Tibial nerve (tissue), 4 donors: ENCODE measurements at regions not wholly inside any gene's neighbourhood (a gene's known extent, or its start where the extent isn't known, plus 50 kb on each side); places are given as distances from the start of the nearest gene placed in this dataset.

Experiments used
- DNase-seq, 2 donors: peaks; one replicate each; pipeline ENCODE4 v3.0.0-alpha.2; 2019; ENCODE audit warnings: low spot score in 2 of 2
- H3K27ac ChIP-seq, 4 donors: fragments of 200-600 bp; sonication (generic) in 3 of 4; one replicate each; pipeline ENCODE4 v1.5.1; 2017 to 2019; ENCODE audit warnings: mild to moderate bottlenecking in 1 of 4
- H3K27me3 ChIP-seq, 2 donors: fragments of 200-600 bp; sonication (generic) in 1 of 2; one replicate each; pipeline versions ENCODE4 v1.5.1 to v1.6.0; 2017 to 2019
- H3K36me3 ChIP-seq, 3 donors: fragments of 200-600 bp; sonication (generic); one replicate each; pipeline ENCODE4 v1.5.1; 2018 to 2019
- H3K4me1 ChIP-seq, 4 donors: fragments of 200-600 bp; sonication (generic) in 3 of 4; one replicate each; pipeline ENCODE4 v1.5.1; 2017 to 2019
- H3K4me3 ChIP-seq, 4 donors: fragments of 200-600 bp; sonication (generic) in 3 of 4; one replicate each; pipeline ENCODE4 v1.5.1; 2017 to 2019; ENCODE audit warnings: mild to moderate bottlenecking in 1 of 4, moderate library complexity in 1 of 4
- H3K9me3 ChIP-seq, 4 donors: fragments of 200-600 bp; sonication (generic) in 3 of 4; one replicate each; pipeline ENCODE4 v1.5.1; 2017 to 2019
- EP300 ChIP-seq, 2 donors: sonication (generic); formaldehyde crosslinking; IDR thresholded peaks; one replicate each; pipeline ENCODE4 v1.6.1; 2017; ENCODE audit warnings: antibody characterized with exemption in 2 of 2, mild to moderate bottlenecking in 1 of 2
- POLR2A ChIP-seq, 2 donors: fragments of 450-650 bp; IDR thresholded peaks; one replicate each; pipeline ENCODE4 v1.6.1; 2017; ENCODE audit warnings: antibody characterized with exemption in 2 of 2, mild to moderate bottlenecking in 2 of 2, moderate library complexity in 2 of 2
- WGBS, 2 donors: methylation state at CpG; one replicate each; pipeline ENCODE4 v1.1.5; 2018; 5-methylcytosine and 5-hydroxymethylcytosine counted together
- TF ChIP-seq, protein P1 (sequence below), 5 experiments: fragments of 200-600 bp in 3 of 5; fragments of 450-650 bp in 2 of 5; sonication (generic) in 3 of 5; IDR thresholded peaks; one replicate each; pipeline ENCODE4 v1.5.1; 2016 to 2019; ENCODE audit warnings: antibody characterized with exemption in 5 of 5, mild to moderate bottlenecking in 3 of 5, moderate library complexity in 2 of 5

DNA sequence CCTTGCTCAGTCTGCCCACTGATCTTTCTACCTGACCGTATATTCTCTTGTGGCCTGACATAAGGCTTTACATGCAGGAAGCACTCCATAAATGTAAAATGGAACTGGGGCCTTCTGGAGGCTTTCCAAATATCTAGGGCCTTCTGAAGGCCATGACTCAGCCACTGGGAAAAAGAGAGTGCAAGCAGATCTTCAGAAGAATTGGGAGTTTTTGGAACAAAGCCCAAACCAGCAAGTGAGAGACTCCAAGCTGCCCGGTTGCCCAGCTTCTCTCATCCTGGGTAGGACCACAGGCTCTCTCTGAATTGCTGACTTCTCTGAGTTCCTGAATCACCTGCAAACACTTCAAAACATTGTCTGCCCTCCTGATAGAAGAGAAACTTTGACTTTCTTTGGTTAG, 107.9 kb upstream of the BMAL1 start:
- no peak overlapping the region for H3K27ac ChIP-seq
- no peak for TF ChIP-seq EP300 (IDR thresholded peaks at IDR 0.05)
- TF ChIP-seq POLR2A (IDR thresholded peaks at IDR 0.05) = no peak
- TF ChIP-seq, protein P1, sequence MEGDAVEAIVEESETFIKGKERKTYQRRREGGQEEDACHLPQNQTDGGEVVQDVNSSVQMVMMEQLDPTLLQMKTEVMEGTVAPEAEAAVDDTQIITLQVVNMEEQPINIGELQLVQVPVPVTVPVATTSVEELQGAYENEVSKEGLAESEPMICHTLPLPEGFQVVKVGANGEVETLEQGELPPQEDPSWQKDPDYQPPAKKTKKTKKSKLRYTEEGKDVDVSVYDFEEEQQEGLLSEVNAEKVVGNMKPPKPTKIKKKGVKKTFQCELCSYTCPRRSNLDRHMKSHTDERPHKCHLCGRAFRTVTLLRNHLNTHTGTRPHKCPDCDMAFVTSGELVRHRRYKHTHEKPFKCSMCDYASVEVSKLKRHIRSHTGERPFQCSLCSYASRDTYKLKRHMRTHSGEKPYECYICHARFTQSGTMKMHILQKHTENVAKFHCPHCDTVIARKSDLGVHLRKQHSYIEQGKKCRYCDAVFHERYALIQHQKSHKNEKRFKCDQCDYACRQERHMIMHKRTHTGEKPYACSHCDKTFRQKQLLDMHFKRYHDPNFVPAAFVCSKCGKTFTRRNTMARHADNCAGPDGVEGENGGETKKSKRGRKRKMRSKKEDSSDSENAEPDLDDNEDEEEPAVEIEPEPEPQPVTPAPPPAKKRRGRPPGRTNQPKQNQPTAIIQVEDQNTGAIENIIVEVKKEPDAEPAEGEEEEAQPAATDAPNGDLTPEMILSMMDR (IDR thresholded peaks at IDR 0.05) = no peak
- H3K4me1 ChIP-seq = peaks cover 0 to 8% (median 3%) of the 10 kb centered on the region in 4 donors
- 11 to 26% methylated on average over 2 of the region's 2 CpGs for WGBS, 2 donors
- no peaks in the 10 kb centered on the region for H3K27me3 ChIP-seq
- no peak overlapping the region for H3K4me3 ChIP-seq
- no peaks in the 10 kb centered on the region for H3K36me3 ChIP-seq
- no peaks in the 10 kb centered on the region for H3K9me3 ChIP-seq
- DNase-seq = no peak

DNA sequence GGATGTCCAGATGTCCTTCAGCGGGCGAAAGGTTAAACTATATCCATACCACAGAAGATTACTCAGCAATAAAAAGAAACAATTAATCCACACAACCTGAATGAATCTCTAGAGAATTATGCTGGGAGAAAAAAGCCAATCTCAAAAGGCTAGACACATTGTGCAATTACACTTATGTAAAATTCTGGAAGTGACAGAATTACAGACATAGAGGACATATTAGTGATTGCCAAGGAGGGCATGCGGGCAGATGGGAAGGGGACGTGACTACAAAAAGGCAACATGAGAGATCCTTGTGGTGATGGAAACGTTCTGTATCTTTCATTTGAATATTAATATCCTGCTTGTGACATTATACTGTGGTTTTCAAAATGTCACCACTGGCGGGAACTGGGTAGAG, 103.5 kb upstream of the BMAL1 start:
- no peak overlapping the region for H3K27ac ChIP-seq
- H3K4me1 ChIP-seq = peaks cover 0 to 8% (median 0%) of the 10 kb centered on the region in 4 donors
- H3K27me3 ChIP-seq = no peaks in the 10 kb centered on the region
- WGBS, 2 donors = 62 to 64% methylated on average over 6 of the region's 6 CpGs
- no peaks in the 10 kb centered on the region for H3K9me3 ChIP-seq
- no peak overlapping the region for H3K4me3 ChIP-seq
- no peak for TF ChIP-seq POLR2A (IDR thresholded peaks at IDR 0.05)
- no peak for TF ChIP-seq EP300 (IDR thresholded peaks at IDR 0.05)
- TF ChIP-seq, protein P1 (IDR thresholded peaks at IDR 0.05) = no peak
- DNase-seq = no peak
- H3K36me3 ChIP-seq = no peaks in the 10 kb centered on the region

DNA sequence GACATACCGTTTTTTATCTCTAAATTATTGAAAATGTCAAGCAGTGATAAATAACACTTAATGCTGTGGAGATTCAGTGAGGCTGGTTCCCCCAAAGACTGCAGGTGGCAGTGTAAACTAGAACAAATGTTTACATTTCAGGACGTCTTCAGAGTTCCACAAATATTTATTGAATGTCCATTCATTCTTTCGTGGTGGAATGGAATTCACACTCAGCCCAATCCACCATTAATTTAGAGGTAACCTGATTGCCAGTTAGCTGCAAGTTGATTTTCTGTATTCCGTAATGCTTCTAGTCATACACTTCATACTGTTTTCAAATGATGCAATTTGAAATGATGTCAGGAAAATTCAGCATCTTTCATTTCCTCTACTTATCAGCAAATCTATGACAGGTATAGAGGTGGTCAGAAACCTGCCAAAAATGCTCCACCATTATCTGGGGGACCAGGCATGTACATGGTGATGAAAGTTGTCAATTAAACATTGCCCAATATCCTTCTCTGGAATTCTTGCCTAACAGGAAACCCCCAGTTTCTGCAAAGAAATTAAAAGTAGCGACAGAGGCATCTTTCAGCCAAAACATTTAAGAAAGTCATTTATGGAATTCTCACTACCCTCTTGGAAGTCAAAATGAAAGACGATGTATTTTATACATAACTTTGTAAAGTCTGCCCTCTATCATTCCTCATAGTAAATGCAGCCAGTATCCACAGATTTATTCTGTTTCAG, 94.3 kb upstream of the BMAL1 start:
- peaks cover 0 to 20% (median 5%) of the 10 kb centered on the region in 4 donors for H3K9me3 ChIP-seq
- no peaks in the 10 kb centered on the region for H3K36me3 ChIP-seq
- no peak overlapping the region for H3K27ac ChIP-seq
- WGBS, 2 donors = 10 to 13% methylated on average over 6 of the region's 6 CpGs
- H3K4me3 ChIP-seq = peak overlapping the region in 1 of 4 donors; percentile 8
- H3K27me3 ChIP-seq = no peaks in the 10 kb centered on the region
- H3K4me1 ChIP-seq = peaks cover 0 to 7% (median 0%) of the 10 kb centered on the region in 4 donors
- peak in 1 of 2 donors; percentile 15 for DNase-seq
- TF ChIP-seq, protein P1 (IDR thresholded peaks at IDR 0.05) = peak; percentile 28 to 56 (median 38)
- TF ChIP-seq EP300 (IDR thresholded peaks at IDR 0.05) (no peak), POLR2A (IDR thresholded peaks at IDR 0.05) (no peak)

DNA sequence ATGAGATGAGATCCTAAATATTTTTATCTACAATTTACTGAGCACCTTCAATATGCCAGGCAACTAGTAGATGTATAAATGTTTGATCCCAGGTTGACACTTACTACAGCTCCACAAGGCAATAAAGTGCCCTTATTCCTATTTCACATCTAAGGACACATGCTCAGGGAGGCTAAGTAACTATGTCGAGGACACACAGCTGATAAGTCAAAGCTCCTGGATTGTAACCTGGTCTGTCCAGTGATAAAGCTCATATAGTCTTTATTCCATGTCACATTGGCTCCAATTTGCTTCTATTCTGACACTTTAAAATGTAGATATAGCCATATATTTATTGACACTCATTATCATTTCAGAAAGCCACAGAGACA, 93.8 kb upstream of the BMAL1 start:
- TF ChIP-seq EP300 (IDR thresholded peaks at IDR 0.05) = no peak
- TF ChIP-seq, protein P1 (IDR thresholded peaks at IDR 0.05) = no peak
- TF ChIP-seq POLR2A (IDR thresholded peaks at IDR 0.05) = no peak
- Histone ChIP-seq H3K27ac (no peak overlapping the region), H3K4me1 (peaks cover 0 to 7% (median 0%) of the 10 kb centered on the region in 4 donors), H3K9me3 (peaks cover 0 to 26% (median 7%) of the 10 kb centered on the region in 4 donors), H3K36me3 (no peaks in the 10 kb centered on the region), H3K4me3 (no peak overlapping the region), H3K27me3 (no peaks in the 10 kb centered on the region)
- no peak for DNase-seq
- WGBS, 2 donors = 87 to 97% methylated on average over 1 of the region's 1 CpG

DNA sequence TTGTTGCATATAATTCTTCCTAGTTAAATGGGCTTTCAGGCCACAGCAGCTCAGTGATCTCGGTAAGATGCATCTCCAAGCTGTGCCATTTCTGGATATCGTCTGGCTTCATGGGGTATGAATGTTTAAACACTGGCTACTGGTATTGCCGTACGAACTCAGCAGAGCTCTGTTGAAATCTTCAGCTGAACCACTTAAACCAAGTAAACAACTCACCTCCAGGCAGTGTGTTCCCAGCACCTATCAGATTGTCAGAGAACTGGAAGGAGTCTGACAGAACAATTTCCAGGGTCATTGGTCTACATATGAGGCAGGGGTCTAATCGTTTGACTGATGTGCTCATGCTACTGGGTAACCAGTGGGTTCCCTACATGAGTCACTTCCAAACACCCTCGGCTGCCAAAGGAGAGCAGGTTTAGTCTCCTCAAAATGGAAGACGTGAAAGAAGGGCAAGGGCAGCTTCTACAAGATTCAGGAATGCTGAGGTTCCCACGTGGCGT, 93.2 kb upstream of the BMAL1 start:
- no peaks in the 10 kb centered on the region for H3K27me3 ChIP-seq
- H3K4me1 ChIP-seq = peaks cover 0 to 8% (median 0%) of the 10 kb centered on the region in 4 donors
- 66 to 81% methylated on average over 9 of the region's 9 CpGs for WGBS, 2 donors
- DNase-seq = no peak
- no peak overlapping the region for H3K4me3 ChIP-seq
- no peaks in the 10 kb centered on the region for H3K36me3 ChIP-seq
- H3K9me3 ChIP-seq = peaks cover 0 to 27% (median 7%) of the 10 kb centered on the region in 4 donors
- H3K27ac ChIP-seq = no peak overlapping the region
- TF ChIP-seq, protein P1 (IDR thresholded peaks at IDR 0.05) = no peak
- no peak for TF ChIP-seq EP300 (IDR thresholded peaks at IDR 0.05)
- no peak for TF ChIP-seq POLR2A (IDR thresholded peaks at IDR 0.05)
